IMR-90 (cell line): ENCODE measurements at regions not wholly inside any gene's neighbourhood (a gene's known extent, or its start where the extent isn't known, plus 50 kb on each side); places are given as distances from the start of the nearest gene placed in this dataset.

Experiments used
- ATAC-seq: fragments of 200-7000 bp; cut with Tn5 transposase; 2 replicates; pipeline ENCODE4 v1.9.1; 2020; ENCODE audit warnings: low read depth, mild to moderate bottlenecking, moderate library complexity
- BruUV-seq: library from RNA; stranded (reverse); fragments of 400-500 nt; replicated peaks from 2 replicates; lab custom pipeline; 2021; lab: Mats Ljungman, UMichigan
- CTCF ChIA-PET: fragments of 300-600 bp; formaldehyde crosslinking; extraction: SDS; loops from one replicate; lab custom pipeline; 2021; ENCODE audit warnings: antibody characterized with exemption; lab: Yijun Ruan, JAX
- POLR2A ChIA-PET: fragments of 300-600 bp; sonication (Branson Sonifier 250); formaldehyde crosslinking; loops from one replicate; lab custom pipeline; 2022; ENCODE audit warnings: antibody characterized with exemption; ENCODE audit not compliant: unreplicated experiment; lab: Charles Lee
- DNase-seq: peaks from one replicate; pipeline ENCODE4 v3.0.0; 2013
- H2AFZ ChIP-seq: replicated peaks from 2 replicates; pipeline ENCODE3; 2013; ENCODE audit warnings: low read length, mild to moderate bottlenecking; ENCODE audit not compliant: poor library complexity
- H2AK5ac ChIP-seq: 2 replicates; pipeline ENCODE4 v1.6.1; 2013; ENCODE audit warnings: low read depth, low read length, inconsistent platforms
- H2AK9ac ChIP-seq: replicated peaks from 2 replicates; pipeline ENCODE3; 2013; ENCODE audit warnings: mild to moderate bottlenecking, low read depth, low read length, moderate library complexity; ENCODE audit not compliant: poor library complexity
- H2BK120ac ChIP-seq: 2 replicates; pipeline ENCODE4 v1.6.1; 2013; ENCODE audit warnings: low read depth, low read length, inconsistent platforms
- H2BK15ac ChIP-seq: 3 replicates; pipeline ENCODE4 v1.6.1; 2013; ENCODE audit warnings: low read depth, low read length, inconsistent platforms
- H2BK20ac ChIP-seq: 2 replicates; pipeline ENCODE4 v1.6.1; 2013; ENCODE audit warnings: low read depth, mild to moderate bottlenecking, inconsistent platforms, low read length, moderate library complexity
- H2BK5ac ChIP-seq: 2 replicates; pipeline ENCODE4 v1.6.1; 2013; ENCODE audit warnings: mild to moderate bottlenecking, low read depth, low read length, inconsistent platforms; ENCODE audit not compliant: poor library complexity, severe bottlenecking
- H3K14ac ChIP-seq: replicated peaks from 2 replicates; pipeline ENCODE4 v1.6.1; 2013; ENCODE audit warnings: low read depth, low read length, inconsistent platforms
- H3K18ac ChIP-seq: 2 replicates; pipeline ENCODE4 v1.6.1; 2013; ENCODE audit warnings: low read depth, low read length, control low read depth
- H3K23ac ChIP-seq: 2 replicates; pipeline ENCODE4 v1.6.1; 2013; ENCODE audit warnings: low read depth, low read length, inconsistent platforms
- H3K27ac ChIP-seq: 2 replicates; pipeline ENCODE4 v1.5.1; 2013; ENCODE audit warnings: mild to moderate bottlenecking, control low read depth, low read length; ENCODE audit not compliant: insufficient read depth
- H3K27me3 ChIP-seq: 2 replicates; pipeline ENCODE4 v1.6.1; 2013; ENCODE audit warnings: low read length; ENCODE audit not compliant: control insufficient read depth, insufficient read depth
- H3K36me3 ChIP-seq: 2 replicates; pipeline ENCODE4 v1.6.1; 2013; ENCODE audit warnings: low read length, mixed read lengths; ENCODE audit not compliant: control insufficient read depth, insufficient read depth
- H3K4ac ChIP-seq: 2 replicates; pipeline ENCODE4 v1.6.1; 2013; ENCODE audit warnings: low read depth, low read length, inconsistent platforms
- H3K4me1 ChIP-seq: 2 replicates; pipeline ENCODE4 v1.6.1; 2013; ENCODE audit warnings: low read length, mixed read lengths; ENCODE audit not compliant: control insufficient read depth, insufficient read depth
- H3K4me2 ChIP-seq: 2 replicates; pipeline ENCODE4 v1.6.1; 2013; ENCODE audit warnings: low read depth, mild to moderate bottlenecking, control low read depth, low read length, moderate library complexity
- H3K4me3 ChIP-seq: 2 replicates; pipeline ENCODE4 v1.5.1; 2013; ENCODE audit warnings: low read depth, mild to moderate bottlenecking, control low read depth, low read length, moderate library complexity; ENCODE audit not compliant: insufficient read depth
- H3K56ac ChIP-seq: 2 replicates; pipeline ENCODE4 v1.6.1; 2013; ENCODE audit warnings: low read length, inconsistent platforms; ENCODE audit not compliant: insufficient read depth; ENCODE audit errors: extremely low read depth
- H3K79me1 ChIP-seq, 2 experiments: 2 replicates each; pipeline ENCODE4 v1.6.1; 2013; ENCODE audit warnings: low read length in 2 of 2, inconsistent platforms in 1 of 2, low read depth in 1 of 2
- H3K9ac ChIP-seq: 2 replicates; pipeline ENCODE4 v1.6.1; 2013; ENCODE audit warnings: low read depth, low read length, control low read depth
- H3K9me1 ChIP-seq: 2 replicates; pipeline ENCODE4 v1.6.1; 2013; ENCODE audit warnings: low read length, inconsistent platforms; ENCODE audit not compliant: insufficient read depth
- H3K9me3 ChIP-seq: 2 replicates; pipeline ENCODE4 v1.6.1; 2013; ENCODE audit warnings: low read length; ENCODE audit not compliant: control insufficient read depth, insufficient read depth
- H4K20me1 ChIP-seq: 2 replicates; pipeline ENCODE4 v1.6.1; 2013; ENCODE audit warnings: low read length, inconsistent platforms; ENCODE audit not compliant: insufficient read depth
- H4K5ac ChIP-seq: 2 replicates; pipeline ENCODE4 v1.6.1; 2013; ENCODE audit warnings: mild to moderate bottlenecking, low read depth, low read length, control low read depth
- H4K8ac ChIP-seq, 2 experiments: 2 replicates each; pipeline ENCODE4 v1.6.1; 2013; ENCODE audit warnings: low read depth in 2 of 2, low read length in 2 of 2, control low read depth in 1 of 2, inconsistent platforms in 1 of 2
- H4K91ac ChIP-seq: 2 replicates; pipeline ENCODE4 v1.6.1; 2013; ENCODE audit warnings: low read depth, low read length, inconsistent platforms; ENCODE audit not compliant: insufficient read depth
- CEBPB ChIP-seq: IDR thresholded peaks from 2 replicates; pipeline ENCODE4 v1.6.1; 2012; ENCODE audit warnings: low read depth, low read length, improper control_type of control experiment
- CTCF ChIP-seq: conservative IDR thresholded peaks from 2 replicates; pipeline ENCODE4 v1.5.1; 2012; ENCODE audit warnings: mild to moderate bottlenecking, low read depth, low read length, improper control_type of control experiment
- ELK1 ChIP-seq: fragments of 150-350 bp; IDR thresholded peaks from 2 replicates; pipeline ENCODE4 v1.6.1; 2016; ENCODE audit warnings: low read depth, mild to moderate bottlenecking, low read length, moderate library complexity, borderline replicate concordance
- FOS ChIP-seq: fragments of 150-350 bp; IDR thresholded peaks from 2 replicates; pipeline ENCODE4 v1.6.1; 2016; ENCODE audit warnings: low read depth, low read length
- MXI1 ChIP-seq: IDR thresholded peaks from 2 replicates; pipeline ENCODE4 v1.6.1; 2012; ENCODE audit warnings: low read depth, mild to moderate bottlenecking, low read length, moderate library complexity, borderline replicate concordance
- POLR2A ChIP-seq: IDR thresholded peaks from 2 replicates; pipeline ENCODE4 v1.6.1; 2012; ENCODE audit warnings: mild to moderate bottlenecking, low read depth, low read length
- RAD21 ChIP-seq: IDR thresholded peaks from 2 replicates; pipeline ENCODE4 v1.6.1; 2012; ENCODE audit warnings: low read length, improper control_type of control experiment
- RCOR1 ChIP-seq: IDR thresholded peaks from 2 replicates; pipeline ENCODE4 v1.6.1; 2012; ENCODE audit warnings: mild to moderate bottlenecking, low read length, improper control_type of control experiment; ENCODE audit not compliant: insufficient replicate concordance
- WGBS, 2 experiments: methylation state at CpG; one replicate each; pipeline versions ENCODE4 v1.1.5 to v1.1.7; 2013; ENCODE audit warnings: missing lambda C conversion rate in 2 of 2; ENCODE audit not compliant: insufficient read length in 1 of 2; ENCODE audit errors: extremely low coverage in 2 of 2; 5-methylcytosine and 5-hydroxymethylcytosine counted together
- dilution Hi-C: fragments of 300-500 bp; cut with HindIII; formaldehyde crosslinking; loops from one replicate; pipeline ENCODE4 v1.14.3; 2018; ENCODE audit warnings: low sequenced_read_pairs; ENCODE audit not compliant: unreplicated experiment
- in situ Hi-C: fragments of 300-500 bp; cut with MboI; formaldehyde crosslinking; loops from 3 replicates; pipeline ENCODE4 v1.14.3; 2019; ENCODE audit warnings: low sequenced_read_pairs, inconsistent platforms, mixed read lengths
- intact Hi-C: fragments of 100-400 bp; cut with micrococcal nuclease; formaldehyde crosslinking; loops from 2 replicates; pipeline ENCODE4 v1.10.0; 2022

DNA sequence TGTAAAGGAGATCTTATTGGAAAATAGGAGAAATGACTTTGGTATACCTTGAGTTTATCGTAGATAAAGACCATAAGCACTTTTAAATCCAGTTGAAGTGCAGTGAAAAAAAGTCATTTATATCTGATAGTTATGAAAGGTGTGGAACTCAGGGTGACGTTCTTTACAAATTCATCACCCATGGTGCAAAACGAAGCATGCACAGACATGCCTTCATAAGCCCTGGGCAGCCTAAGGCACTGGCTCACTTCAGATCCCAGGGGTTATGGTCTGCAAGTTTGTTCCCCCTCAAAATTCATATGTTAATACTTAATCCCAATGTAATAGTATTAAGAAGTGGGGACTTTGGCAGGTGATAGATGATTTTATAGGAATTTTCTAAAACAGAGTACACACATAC, 1216.4 kb upstream of the USP15 start:
- Histone ChIP-seq H3K9me1 (no peaks in the 10 kb centered on the region), H3K4me2 (no peak overlapping the region), H2BK120ac (no peak overlapping the region), H4K91ac (no peak overlapping the region), H2AFZ (no peak overlapping the region), H3K4me1 (no peaks in the 10 kb centered on the region), H4K8ac (no peak overlapping the region), H2BK5ac (no peak overlapping the region), H2AK5ac (no peak overlapping the region), H3K36me3 (no peaks in the 10 kb centered on the region), H3K18ac (no peak overlapping the region), H2BK20ac (no peak overlapping the region), H3K27ac (no peak overlapping the region), H3K14ac (no peak overlapping the region), H3K4me3 (no peak overlapping the region), H3K27me3 (no peaks in the 10 kb centered on the region), H3K9ac (no peak overlapping the region), H3K9me3 (0 out of 2 replicates have a peak, but pooled peaks cover 3% of the 10 kb centered on the region), H3K23ac (no peak overlapping the region), H4K5ac (no peak overlapping the region), H3K79me1 (no peaks in the 10 kb centered on the region), H2AK9ac (no peak overlapping the region), H2BK15ac (no peak overlapping the region), H3K56ac (no peak overlapping the region), H3K4ac (no peak overlapping the region), H4K20me1 (no peaks in the 10 kb centered on the region)
- in situ Hi-C loops, result no loop called here
- DNase-seq (no peak), ATAC-seq (no peak)
- intact Hi-C loops, result no loop called here
- dilution Hi-C loops, result no loop called here
- no TSS peak for BruUV-seq
- CTCF ChIA-PET, result no interaction called here
- no CpG with 5 or more reads among the region's 3 CpGs for WGBS, 2 experiments
- no peak for TF ChIP-seq ELK1
- no peak for TF ChIP-seq CTCF
- TF ChIP-seq RAD21, result no peak
- no peak for TF ChIP-seq MXI1
- TF ChIP-seq RCOR1, result no peak
- TF ChIP-seq POLR2A, result no peak
- TF ChIP-seq CEBPB, result no peak
- no peak for TF ChIP-seq FOS
- POLR2A ChIA-PET, result no interaction called here
